ENCODE measurements at regions not wholly inside any gene's neighbourhood (a gene's known extent, or its start where the extent isn't known, plus 50 kb on each side); places are given as distances from the start of the nearest gene placed in this dataset.

- no peak for TF ChIP-seq CTCF (IDR thresholded peaks at IDR 0.05)
- no peak for TF ChIP-seq POLR2A (IDR thresholded peaks at IDR 0.05)
Observed at GRCh38 chr13:79749984-79750551, 269.1 kb downstream of the NDFIP2 start.

All from heart left ventricle (tissue), 13 donors.